AG09319 (cell line): ENCODE measurements at regions not wholly inside any gene's neighbourhood (a gene's known extent, or its start where the extent isn't known, plus 50 kb on each side); places are given as distances from the start of the nearest gene placed in this dataset.

Experiments used
- DNase-seq: peaks from one replicate; pipeline ENCODE4 v3.0.0-alpha.2; 2010; ENCODE audit warnings: low read depth; ENCODE audit errors: extremely low read depth
- TF ChIP-seq, protein P1 (sequence below): IDR thresholded peaks from 2 replicates; pipeline ENCODE4 v1.5.1; 2011; ENCODE audit warnings: low read depth, mild to moderate bottlenecking, inconsistent platforms, low read length, moderate library complexity

DNA sequence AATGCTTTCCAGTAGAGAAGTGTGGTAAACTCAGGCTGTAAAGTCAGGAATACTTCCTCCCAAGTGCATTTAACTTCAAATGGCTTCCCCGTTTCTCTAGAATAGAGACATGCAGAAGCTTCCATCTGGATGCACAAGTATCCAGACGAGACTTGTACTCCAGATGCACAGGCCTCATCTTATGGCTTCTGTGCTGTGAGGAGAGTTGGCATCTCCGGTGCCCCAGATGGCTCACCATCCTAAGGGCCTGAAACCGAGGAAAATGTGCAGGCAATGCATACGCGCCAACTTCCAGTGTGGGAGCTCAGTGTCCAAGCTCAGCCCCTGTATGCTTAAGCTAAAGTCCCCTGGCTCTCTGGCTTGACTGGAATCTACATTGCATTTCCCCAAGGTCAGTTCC, 184.0 kb upstream of the TBL1X start:
- DNase-seq: no peak
- TF ChIP-seq, protein P1, sequence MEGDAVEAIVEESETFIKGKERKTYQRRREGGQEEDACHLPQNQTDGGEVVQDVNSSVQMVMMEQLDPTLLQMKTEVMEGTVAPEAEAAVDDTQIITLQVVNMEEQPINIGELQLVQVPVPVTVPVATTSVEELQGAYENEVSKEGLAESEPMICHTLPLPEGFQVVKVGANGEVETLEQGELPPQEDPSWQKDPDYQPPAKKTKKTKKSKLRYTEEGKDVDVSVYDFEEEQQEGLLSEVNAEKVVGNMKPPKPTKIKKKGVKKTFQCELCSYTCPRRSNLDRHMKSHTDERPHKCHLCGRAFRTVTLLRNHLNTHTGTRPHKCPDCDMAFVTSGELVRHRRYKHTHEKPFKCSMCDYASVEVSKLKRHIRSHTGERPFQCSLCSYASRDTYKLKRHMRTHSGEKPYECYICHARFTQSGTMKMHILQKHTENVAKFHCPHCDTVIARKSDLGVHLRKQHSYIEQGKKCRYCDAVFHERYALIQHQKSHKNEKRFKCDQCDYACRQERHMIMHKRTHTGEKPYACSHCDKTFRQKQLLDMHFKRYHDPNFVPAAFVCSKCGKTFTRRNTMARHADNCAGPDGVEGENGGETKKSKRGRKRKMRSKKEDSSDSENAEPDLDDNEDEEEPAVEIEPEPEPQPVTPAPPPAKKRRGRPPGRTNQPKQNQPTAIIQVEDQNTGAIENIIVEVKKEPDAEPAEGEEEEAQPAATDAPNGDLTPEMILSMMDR: no peak

GRCh38 chrX:9282325-9282724, 182.5 kb upstream of the TBL1X start:
- no peak for DNase-seq
- TF ChIP-seq, protein P1: no peak

- DNase-seq: no peak
These were observed 179.5 kb upstream of the TBL1X start for GRCh38 chrX:9285342-9285771.

DNA sequence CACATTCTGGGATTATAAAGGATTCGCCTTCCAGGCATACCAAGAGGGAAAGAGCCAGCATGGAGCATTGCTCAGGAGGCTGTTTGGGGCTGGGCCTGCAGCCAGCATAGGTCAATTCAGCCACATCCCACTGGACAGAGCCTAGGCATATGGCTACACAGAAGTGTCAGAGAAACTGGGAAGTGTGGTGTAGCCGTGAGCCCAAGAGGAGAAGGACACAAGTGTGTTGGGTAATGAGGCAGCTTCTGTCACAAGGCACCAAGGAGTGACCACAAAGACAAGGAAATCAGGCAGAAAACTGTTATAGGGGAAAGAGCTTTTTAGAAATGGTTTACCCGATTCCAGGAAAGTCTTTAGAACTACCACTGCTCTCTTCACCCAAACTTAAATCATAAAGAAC, 178.6 kb upstream of the TBL1X start:
- TF ChIP-seq, protein P1: no peak
- no peak for DNase-seq

More at GRCh38 chrX:9285342-9285771, 179.5 kb upstream of the TBL1X start:
- TF ChIP-seq, protein P1: no peak

DNA sequence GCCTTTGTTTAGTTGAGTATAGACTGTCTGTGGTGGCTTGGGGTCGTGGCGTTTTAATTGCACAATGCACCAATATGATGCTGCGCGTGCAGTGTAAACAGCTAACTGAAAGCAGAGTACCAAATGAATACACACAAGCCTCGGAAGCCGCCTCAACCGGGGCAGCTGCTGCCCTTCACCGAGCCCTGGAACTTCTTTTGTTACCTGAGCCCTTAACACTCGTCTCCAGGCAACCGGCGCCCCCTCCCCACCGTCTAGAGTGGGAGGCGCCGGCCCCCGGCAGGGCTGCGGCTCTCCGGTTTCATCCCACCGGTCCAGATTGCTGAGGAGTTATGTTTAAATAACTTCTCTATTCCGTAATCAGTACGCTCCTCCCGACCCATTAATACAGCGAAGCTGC, 173.2 kb upstream of the TBL1X start:
- no peak for DNase-seq
- TF ChIP-seq, protein P1: no peak

DNA sequence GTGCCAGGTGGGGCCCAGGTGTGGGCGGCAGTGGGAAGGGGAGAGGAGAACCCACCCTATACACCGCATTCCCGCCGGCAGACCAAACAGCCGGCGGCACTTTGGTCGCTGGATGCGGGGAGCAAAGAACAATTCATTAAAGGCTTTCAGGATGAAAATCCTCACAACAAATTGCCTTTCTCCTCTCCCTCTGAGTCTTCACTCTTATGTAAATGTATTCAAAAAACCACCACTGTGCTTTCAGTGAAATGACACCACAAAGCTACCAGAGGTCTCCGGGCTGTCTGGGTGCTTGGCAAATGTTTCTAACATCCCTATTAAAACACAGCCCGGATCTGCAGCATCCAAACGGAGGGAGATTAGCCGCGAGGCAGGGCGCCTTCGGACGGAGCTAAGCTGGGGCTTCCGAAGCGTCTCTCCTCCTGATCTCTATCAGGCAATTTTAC, 171.8 kb upstream of the TBL1X start:
- TF ChIP-seq, protein P1: no peak
- no peak for DNase-seq

DNA sequence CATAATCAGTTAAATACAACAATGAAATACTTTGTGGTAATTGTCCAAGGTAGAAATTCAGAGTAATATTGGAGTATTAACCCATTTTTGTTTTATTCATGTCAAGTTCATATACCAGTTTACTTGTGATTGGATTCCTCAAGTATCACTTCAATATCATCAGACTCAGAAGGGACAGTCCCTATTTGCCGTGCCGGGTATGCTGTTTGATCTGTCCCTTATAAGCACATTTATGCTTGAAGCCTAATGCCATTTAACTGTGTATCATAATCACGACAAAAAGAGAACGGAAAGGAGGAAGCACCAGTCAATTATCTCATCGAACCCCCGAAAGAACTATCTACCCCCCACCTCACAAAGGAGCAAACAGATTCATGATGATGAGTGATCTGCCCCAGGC, 171.0 kb upstream of the TBL1X start:
- DNase-seq: no peak
- TF ChIP-seq, protein P1: no peak
